ENCODE measurements at regions not wholly inside any gene's neighbourhood (a gene's known extent, or its start where the extent isn't known, plus 50 kb on each side); places are given as distances from the start of the nearest gene placed in this dataset.
"Not testable (repeated sequence)": the region's sequence is repeated elsewhere in the genome, so short reads cannot be mapped to it uniquely, and the experiment has no call there.

DNA sequence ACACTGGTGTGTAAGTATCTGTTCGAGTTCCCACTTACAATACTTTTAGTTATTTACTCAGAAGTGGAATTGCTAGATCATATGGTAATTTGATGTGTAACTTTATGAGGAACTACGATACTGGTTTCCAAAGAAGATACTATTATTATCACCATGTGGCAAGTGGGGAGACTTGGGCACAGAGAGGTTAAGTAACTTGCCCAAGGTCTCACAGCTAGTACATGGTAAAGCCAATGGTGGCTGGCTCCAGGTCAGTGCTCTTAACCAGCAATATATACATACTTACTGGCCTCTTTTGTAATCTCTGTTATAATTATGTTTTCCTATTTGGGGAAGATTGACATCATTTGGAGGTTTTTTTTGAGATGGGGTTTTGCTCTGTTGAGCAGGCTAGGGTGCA is 138.9 kb upstream of the HNRNPU start:
- Histone ChIP-seq H3K4me3 (ENCODE audit: extremely low read depth, insufficient read depth, low read length, poor library complexity, severe bottlenecking) (no peak overlapping the region), H3K4me1 (ENCODE audit: control insufficient read depth, insufficient read depth, low read length, poor library complexity, severe bottlenecking) (no peaks in the 10 kb centered on the region), H3K36me3 (ENCODE audit: control insufficient read depth, insufficient read depth, low read length) (no peaks in the 10 kb centered on the region), H3K9me3 (ENCODE audit: control insufficient read depth, low read length) (no peaks in the 10 kb centered on the region), H3K27ac (ENCODE audit: low read depth, low read length, severe bottlenecking) (no peak overlapping the region)
- WGBS, 2 experiments (ENCODE audit: insufficient coverage in 2 of 2): no CpG with 5 or more reads among the region's 2 CpGs

DNA sequence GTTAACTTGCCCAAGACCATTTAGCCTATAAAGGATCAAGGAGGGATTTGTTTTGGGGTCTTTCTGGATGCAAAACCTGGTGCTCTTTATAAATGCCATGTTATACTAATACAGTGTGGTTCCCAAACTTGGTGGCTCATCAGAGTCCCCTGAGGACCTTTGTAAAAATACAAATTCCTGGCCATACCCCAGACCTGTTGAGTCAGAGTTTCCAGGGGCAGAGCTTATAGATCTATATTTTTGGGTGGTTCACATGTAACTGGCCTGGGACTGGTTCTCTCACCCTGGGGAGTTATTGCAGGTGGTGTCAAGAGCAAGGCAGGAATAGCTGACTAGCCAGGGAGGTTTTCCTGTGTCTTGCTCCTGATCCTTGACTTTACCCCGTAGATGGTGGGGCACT is 136.9 kb upstream of the HNRNPU start:
- no peak overlapping the region for H3K4me3 ChIP-seq (ENCODE audit: extremely low read depth, insufficient read depth, low read length, poor library complexity, severe bottlenecking)
- H3K4me1 ChIP-seq (ENCODE audit: control insufficient read depth, insufficient read depth, low read length, poor library complexity, severe bottlenecking): no peaks in the 10 kb centered on the region
- H3K9me3 ChIP-seq (ENCODE audit: control insufficient read depth, low read length): no peaks in the 10 kb centered on the region
- H3K36me3 ChIP-seq (ENCODE audit: control insufficient read depth, insufficient read depth, low read length): no peaks in the 10 kb centered on the region
- WGBS, 2 experiments (ENCODE audit: insufficient coverage in 2 of 2): 100% methylated on average over 1 of the region's 1 CpG; no CpG with 5 or more reads in 1 of the 2 experiments
- H3K27ac ChIP-seq (ENCODE audit: low read depth, low read length, severe bottlenecking): no peak overlapping the region

GRCh38 chr1:245000872-245001188 is 136.5 kb upstream of the HNRNPU start:
- no peaks in the 10 kb centered on the region for H3K4me1 ChIP-seq (ENCODE audit: control insufficient read depth, insufficient read depth, low read length, poor library complexity, severe bottlenecking)

DNA sequence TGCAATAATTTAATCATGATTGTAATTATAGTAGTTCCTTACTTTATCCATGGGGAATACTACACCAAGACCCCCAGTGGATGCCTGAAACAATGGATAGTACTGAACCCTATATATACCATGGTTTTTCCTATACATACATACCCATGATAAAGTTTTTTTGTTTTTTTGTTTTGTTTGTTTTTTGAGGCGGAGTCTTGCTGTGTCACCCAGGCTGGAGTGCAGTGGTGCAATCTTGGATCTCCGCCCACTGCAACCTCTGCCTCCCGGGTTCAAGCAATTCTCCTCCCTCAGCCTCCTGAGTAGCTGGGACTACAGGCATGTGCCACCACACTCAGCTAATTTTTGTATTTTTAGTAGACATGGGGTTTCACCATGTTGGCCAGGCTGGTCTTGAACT is 135.3 kb upstream of the HNRNPU start:
- WGBS, 2 experiments (ENCODE audit: insufficient coverage in 2 of 2): 100% methylated on average over 1 of the region's 3 CpGs
- H3K4me3 ChIP-seq (ENCODE audit: extremely low read depth, insufficient read depth, low read length, poor library complexity, severe bottlenecking); H3K36me3 ChIP-seq (ENCODE audit: control insufficient read depth, insufficient read depth, low read length); H3K27ac ChIP-seq (ENCODE audit: low read depth, low read length, severe bottlenecking); H3K4me1 ChIP-seq (ENCODE audit: control insufficient read depth, insufficient read depth, low read length, poor library complexity, severe bottlenecking); H3K9me3 ChIP-seq (ENCODE audit: control insufficient read depth, low read length): not testable (repeated sequence)

More at GRCh38 chr1:245000872-245001188, 136.5 kb upstream of the HNRNPU start:
- no peaks in the 10 kb centered on the region for H3K36me3 ChIP-seq (ENCODE audit: control insufficient read depth, insufficient read depth, low read length)
- no peak overlapping the region for H3K27ac ChIP-seq (ENCODE audit: low read depth, low read length, severe bottlenecking)
- no peak overlapping the region for H3K4me3 ChIP-seq (ENCODE audit: extremely low read depth, insufficient read depth, low read length, poor library complexity, severe bottlenecking)
- no peaks in the 10 kb centered on the region for H3K9me3 ChIP-seq (ENCODE audit: control insufficient read depth, low read length)

DNA sequence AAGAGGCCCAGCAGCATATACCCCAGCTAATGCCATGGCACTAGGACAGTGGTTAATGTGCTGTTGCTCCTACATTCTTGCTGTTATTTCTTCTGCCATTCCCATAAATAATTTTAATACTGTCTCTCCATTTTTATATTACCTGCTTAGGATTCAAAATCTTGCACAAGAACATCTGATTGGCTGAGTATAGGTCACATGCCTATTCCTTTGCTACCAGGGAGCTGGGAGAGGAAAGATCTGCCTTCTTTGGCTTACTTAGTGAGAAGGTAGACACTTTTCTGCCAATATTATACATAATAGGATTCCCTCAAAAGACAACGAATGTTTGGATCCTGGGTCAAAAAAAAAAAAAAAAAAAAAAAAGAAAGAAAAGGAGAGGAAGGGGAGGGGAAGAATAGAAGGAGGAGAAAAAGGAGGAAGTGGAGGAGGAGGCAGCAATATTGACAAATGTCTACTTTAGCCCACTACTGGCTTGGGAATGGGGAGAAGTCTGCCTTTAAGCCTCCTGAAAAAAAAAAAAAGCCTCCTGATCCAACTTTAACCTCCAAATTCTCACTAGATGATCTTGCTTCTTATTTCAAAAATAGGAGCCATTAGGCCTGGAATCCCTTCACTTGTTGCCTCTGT is 134.5 kb upstream of the HNRNPU start:
- Histone ChIP-seq H3K4me1 (ENCODE audit: control insufficient read depth, insufficient read depth, low read length, poor library complexity, severe bottlenecking) (no peaks in the 10 kb centered on the region), H3K4me3 (ENCODE audit: extremely low read depth, insufficient read depth, low read length, poor library complexity, severe bottlenecking) (no peak overlapping the region), H3K9me3 (ENCODE audit: control insufficient read depth, low read length) (no peaks in the 10 kb centered on the region), H3K27ac (ENCODE audit: low read depth, low read length, severe bottlenecking) (no peak overlapping the region), H3K36me3 (ENCODE audit: control insufficient read depth, insufficient read depth, low read length) (no peaks in the 10 kb centered on the region)
- no CpG with 5 or more reads among the region's 1 CpG for WGBS, 2 experiments (ENCODE audit: insufficient coverage in 2 of 2)

DNA sequence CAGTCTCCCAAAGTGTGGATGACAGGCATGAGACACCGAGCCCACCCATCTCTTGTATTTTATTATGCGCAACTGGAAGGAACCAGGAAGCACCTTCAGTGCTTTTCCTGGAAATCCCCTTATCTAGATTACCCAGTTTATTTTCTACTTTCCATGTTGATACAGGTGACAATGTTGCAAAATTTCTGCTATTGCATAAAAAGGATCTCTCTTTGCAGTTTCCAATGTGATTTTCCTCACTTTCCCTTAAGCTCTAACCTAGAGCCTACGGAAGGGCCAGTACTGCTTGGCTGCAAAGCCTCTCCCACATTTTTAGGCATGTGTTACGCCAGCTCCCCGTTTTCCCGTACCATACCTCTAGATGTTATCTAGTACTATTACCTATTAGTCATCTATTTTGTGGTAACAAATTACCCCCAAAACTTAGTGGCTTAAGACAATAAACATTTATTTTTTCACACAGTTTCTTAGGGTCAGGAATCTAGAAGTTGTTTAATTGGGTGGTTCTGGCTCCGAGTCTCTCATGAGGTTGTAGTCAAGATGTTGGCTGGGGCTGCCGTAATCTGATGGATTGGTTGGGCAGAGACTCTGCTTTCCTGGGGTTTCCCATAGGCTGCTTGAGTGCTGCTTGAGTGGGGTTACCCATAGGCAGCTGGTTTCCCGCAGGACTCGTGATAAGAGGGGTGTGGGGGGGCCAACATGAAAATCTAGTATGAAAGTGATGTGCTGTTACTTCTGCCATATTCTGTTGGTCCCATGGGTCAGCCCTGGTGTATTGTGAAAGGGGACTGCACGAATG is 131.5 kb upstream of the HNRNPU start:
- no peaks in the 10 kb centered on the region for H3K4me1 ChIP-seq (ENCODE audit: control insufficient read depth, insufficient read depth, low read length, poor library complexity, severe bottlenecking)
- WGBS, 2 experiments (ENCODE audit: insufficient coverage in 2 of 2): 86 to 91% methylated on average over 5 to 8 of the region's 11 CpGs

GRCh38 chr1:244992833-244993232 is 128.5 kb upstream of the HNRNPU start:
- H3K9me3 ChIP-seq (ENCODE audit: control insufficient read depth, low read length): no peaks in the 10 kb centered on the region
- 0% methylated on average over 1 of the region's 1 CpG; no CpG with 5 or more reads in 1 of the 2 experiments for WGBS, 2 experiments (ENCODE audit: insufficient coverage in 2 of 2)

More for the DNA sequence above, 131.5 kb upstream of the HNRNPU start:
- Histone ChIP-seq H3K4me3 (ENCODE audit: extremely low read depth, insufficient read depth, low read length, poor library complexity, severe bottlenecking) (no peak overlapping the region), H3K36me3 (ENCODE audit: control insufficient read depth, insufficient read depth, low read length) (no peaks in the 10 kb centered on the region), H3K9me3 (ENCODE audit: control insufficient read depth, low read length) (no peaks in the 10 kb centered on the region), H3K27ac (ENCODE audit: low read depth, low read length, severe bottlenecking) (no peak overlapping the region)

DNA sequence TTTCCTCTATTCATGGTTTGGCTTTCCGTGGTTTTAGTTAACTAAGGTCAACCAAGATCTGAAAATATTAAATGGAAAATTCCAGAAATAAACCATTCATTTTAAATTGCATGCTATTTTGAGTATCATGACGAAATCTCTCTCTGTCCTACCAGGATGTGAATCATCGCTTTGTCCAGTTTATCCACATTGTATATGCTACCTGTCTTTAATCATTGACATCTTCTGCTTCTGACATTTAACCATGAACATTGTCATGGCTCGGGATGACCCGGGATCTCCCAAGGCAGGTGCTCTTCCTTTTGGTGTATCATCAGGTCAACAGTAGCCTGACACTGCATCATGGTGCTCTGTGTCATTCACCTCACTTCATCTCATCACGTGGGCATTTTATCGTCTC is 125.5 kb upstream of the HNRNPU start:
- no peaks in the 10 kb centered on the region for H3K9me3 ChIP-seq (ENCODE audit: control insufficient read depth, low read length)
- no peak overlapping the region for H3K27ac ChIP-seq (ENCODE audit: low read depth, low read length, severe bottlenecking)
- no peaks in the 10 kb centered on the region for H3K4me1 ChIP-seq (ENCODE audit: control insufficient read depth, insufficient read depth, low read length, poor library complexity, severe bottlenecking)
- no peaks in the 10 kb centered on the region for H3K36me3 ChIP-seq (ENCODE audit: control insufficient read depth, insufficient read depth, low read length)
- H3K4me3 ChIP-seq (ENCODE audit: extremely low read depth, insufficient read depth, low read length, poor library complexity, severe bottlenecking): no peak overlapping the region
- WGBS, 2 experiments (ENCODE audit: insufficient coverage in 2 of 2): 93 to 97% methylated on average over 4 of the region's 7 CpGs

More at GRCh38 chr1:244992833-244993232, 128.5 kb upstream of the HNRNPU start:
- H3K27ac ChIP-seq (ENCODE audit: low read depth, low read length, severe bottlenecking): no peak overlapping the region
- no peaks in the 10 kb centered on the region for H3K36me3 ChIP-seq (ENCODE audit: control insufficient read depth, insufficient read depth, low read length)
- H3K4me1 ChIP-seq (ENCODE audit: control insufficient read depth, insufficient read depth, low read length, poor library complexity, severe bottlenecking): no peaks in the 10 kb centered on the region
- no peak overlapping the region for H3K4me3 ChIP-seq (ENCODE audit: extremely low read depth, insufficient read depth, low read length, poor library complexity, severe bottlenecking)

DNA sequence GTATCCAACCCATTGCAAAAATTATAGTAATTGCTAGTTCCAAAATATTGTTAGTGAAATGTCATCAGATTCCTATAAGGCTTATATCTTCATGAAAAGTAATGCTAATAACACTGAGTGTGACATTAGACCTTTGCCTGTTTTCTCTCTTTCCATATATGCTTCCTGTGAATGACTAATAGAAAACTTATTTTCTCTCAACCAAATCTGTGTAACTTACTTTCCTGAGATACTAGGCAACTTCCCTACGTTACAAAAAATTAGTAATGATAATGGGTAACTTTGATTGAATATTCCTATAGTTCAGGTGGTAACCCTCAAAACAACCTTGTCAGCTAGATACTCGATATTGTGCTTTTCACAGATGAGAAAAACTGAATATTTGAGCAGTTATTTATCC is 124.2 kb upstream of the HNRNPU start:
- no peaks in the 10 kb centered on the region for H3K36me3 ChIP-seq (ENCODE audit: control insufficient read depth, insufficient read depth, low read length)
- no peaks in the 10 kb centered on the region for H3K4me1 ChIP-seq (ENCODE audit: control insufficient read depth, insufficient read depth, low read length, poor library complexity, severe bottlenecking)
- H3K4me3 ChIP-seq (ENCODE audit: extremely low read depth, insufficient read depth, low read length, poor library complexity, severe bottlenecking): no peak overlapping the region
- no CpG with 5 or more reads among the region's 2 CpGs for WGBS, 2 experiments (ENCODE audit: insufficient coverage in 2 of 2)
- no peak overlapping the region for H3K27ac ChIP-seq (ENCODE audit: low read depth, low read length, severe bottlenecking)
- H3K9me3 ChIP-seq (ENCODE audit: control insufficient read depth, low read length): no peaks in the 10 kb centered on the region

DNA sequence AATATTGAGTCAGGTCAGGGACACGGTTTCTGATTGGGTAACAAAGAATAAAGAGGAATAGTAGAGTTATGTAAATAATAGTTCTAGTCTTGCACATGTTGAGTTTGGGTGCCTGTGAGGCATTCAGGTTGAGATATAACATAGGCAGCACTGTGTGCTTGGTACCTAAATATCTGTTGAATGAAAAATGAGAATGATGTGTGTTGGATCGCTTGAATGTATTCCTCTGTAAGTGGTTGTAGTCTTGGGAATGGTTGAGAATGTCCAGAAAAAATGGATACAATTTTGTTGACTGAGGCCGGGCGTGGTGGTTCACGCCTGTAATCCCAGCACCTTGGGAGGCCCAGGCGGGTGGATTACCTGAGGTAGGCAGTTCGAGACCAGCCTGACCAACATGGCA is 116.3 kb upstream of the HNRNPU start:
- no peak overlapping the region for H3K4me3 ChIP-seq (ENCODE audit: extremely low read depth, insufficient read depth, low read length, poor library complexity, severe bottlenecking)
- H3K36me3 ChIP-seq (ENCODE audit: control insufficient read depth, insufficient read depth, low read length): peaks cover 3% of the 10 kb centered on the region
- no peak overlapping the region for H3K27ac ChIP-seq (ENCODE audit: low read depth, low read length, severe bottlenecking)
- H3K9me3 ChIP-seq (ENCODE audit: control insufficient read depth, low read length): no peaks in the 10 kb centered on the region
- no peaks in the 10 kb centered on the region for H3K4me1 ChIP-seq (ENCODE audit: control insufficient read depth, insufficient read depth, low read length, poor library complexity, severe bottlenecking)
- WGBS, 2 experiments (ENCODE audit: insufficient coverage in 2 of 2): 93 to 94% methylated on average over 5 to 6 of the region's 7 CpGs

- no peaks in the 10 kb centered on the region for H3K9me3 ChIP-seq (ENCODE audit: control insufficient read depth, low read length)
- WGBS, 2 experiments (ENCODE audit: insufficient coverage in 2 of 2): 92 to 97% methylated on average over 6 to 7 of the region's 8 CpGs
- no peak overlapping the region for H3K27ac ChIP-seq (ENCODE audit: low read depth, low read length, severe bottlenecking)
- no peaks in the 10 kb centered on the region for H3K4me1 ChIP-seq (ENCODE audit: control insufficient read depth, insufficient read depth, low read length, poor library complexity, severe bottlenecking)
- H3K36me3 ChIP-seq (ENCODE audit: control insufficient read depth, insufficient read depth, low read length): peaks cover 4% of the 10 kb centered on the region
- H3K4me3 ChIP-seq (ENCODE audit: extremely low read depth, insufficient read depth, low read length, poor library complexity, severe bottlenecking): no peak overlapping the region
Measured at GRCh38 chr1:244974550-244974949, 110.2 kb upstream of the HNRNPU start.

Measured in mesodermal cell (in vitro differentiated cells).